Loucy (cell line): ENCODE measurements at regions not wholly inside any gene's neighbourhood (a gene's known extent, or its start where the extent isn't known, plus 50 kb on each side); places are given as distances from the start of the nearest gene placed in this dataset.

Experiments used
- H2AFZ ChIP-seq: fragments of 200-600 bp; sonication (generic); 2 replicates; pipeline ENCODE4 v1.6.0; 2016; ENCODE audit warnings: antibody characterized with exemption, mild to moderate bottlenecking, low read length, moderate library complexity
- H3F3A ChIP-seq: fragments of 200-600 bp; 2 replicates; pipeline ENCODE4 v1.6.0; 2016; ENCODE audit warnings: antibody characterized with exemption, low read depth, mild to moderate bottlenecking
- H3K27me3 ChIP-seq: fragments of 200-600 bp; sonication (generic); 2 replicates; pipeline ENCODE4 v1.6.1; 2014; ENCODE audit warnings: low read length, mild to moderate bottlenecking; ENCODE audit not compliant: insufficient read depth, poor library complexity, severe bottlenecking
- H3K36me3 ChIP-seq: fragments of 200-600 bp; sonication (generic); 2 replicates; pipeline ENCODE4 v1.6.1; 2016; ENCODE audit warnings: low read length; ENCODE audit not compliant: insufficient read depth
- H3K4me1 ChIP-seq: fragments of 200-600 bp; sonication (generic); 2 replicates; pipeline ENCODE4 v1.5.1; 2014; ENCODE audit warnings: low read length, mild to moderate bottlenecking; ENCODE audit not compliant: insufficient read depth, poor library complexity, severe bottlenecking
- H3K4me2 ChIP-seq: fragments of 200-600 bp; sonication (generic); 2 replicates; pipeline ENCODE4 v1.6.0; 2014; ENCODE audit warnings: antibody characterized with exemption, low read length, low read depth, mild to moderate bottlenecking; ENCODE audit not compliant: poor library complexity, severe bottlenecking
- H3K4me3 ChIP-seq: fragments of 200-600 bp; sonication (generic); 2 replicates; pipeline ENCODE4 v1.5.1; 2014; ENCODE audit warnings: low read length, mild to moderate bottlenecking, mixed read lengths; ENCODE audit not compliant: poor library complexity, severe bottlenecking
- H3K79me2 ChIP-seq: fragments of 200-600 bp; sonication (generic); 2 replicates; pipeline ENCODE4 v1.6.1; 2014; ENCODE audit warnings: low read length; ENCODE audit not compliant: insufficient read depth
- H3K9ac ChIP-seq: fragments of 200-600 bp; sonication (generic); 2 replicates; pipeline ENCODE4 v1.6.0; 2014; ENCODE audit warnings: mild to moderate bottlenecking, low read depth, low read length, moderate library complexity; ENCODE audit not compliant: poor library complexity, severe bottlenecking
- H3K9me2 ChIP-seq: fragments of 200-600 bp; sonication (generic); replicated peaks from 2 replicates; pipeline ENCODE4 v1.6.1; 2016; ENCODE audit warnings: low read depth, low read length, mixed read lengths
- H3K9me3 ChIP-seq: fragments of 200-600 bp; sonication (generic); 2 replicates; pipeline ENCODE4 v1.6.1; 2014; ENCODE audit warnings: mild to moderate bottlenecking, antibody characterized with exemption, low read length, low read depth; ENCODE audit not compliant: insufficient read depth
- H4K20me1 ChIP-seq: fragments of 200-600 bp; sonication (generic); 2 replicates; pipeline ENCODE4 v1.6.0; 2014; ENCODE audit warnings: antibody characterized with exemption, low read length, mild to moderate bottlenecking; ENCODE audit not compliant: insufficient read depth, poor library complexity, severe bottlenecking
- CTCF ChIP-seq: fragments of 200-600 bp; sonication (generic); conservative IDR thresholded peaks from 2 replicates; pipeline ENCODE4 v1.5.1; 2014; ENCODE audit warnings: mild to moderate bottlenecking, antibody characterized with exemption, low read length
- EZH2phosphoT487 ChIP-seq: fragments of 200-600 bp; IDR thresholded peaks from 2 replicates; pipeline ENCODE4 v1.6.1; 2018; ENCODE audit warnings: antibody characterized with exemption, mild to moderate bottlenecking, moderate library complexity, borderline replicate concordance

GRCh38 chr3:64998317-64998716, 310.5 kb upstream of the ADAMTS9 start:
- Histone ChIP-seq H3K27me3 (no peaks in the 10 kb centered on the region), H3K4me3 (no peak overlapping the region), H3K4me2 (no peak overlapping the region), H4K20me1 (no peaks in the 10 kb centered on the region), H3K36me3 (no peaks in the 10 kb centered on the region), H3K9ac (no peak overlapping the region), H3K9me2 (no peaks in the 10 kb centered on the region), H2AFZ (no peak overlapping the region), H3K9me3 (no peaks in the 10 kb centered on the region; the same call in 1 of the 2 replicates), H3K4me1 (no peaks in the 10 kb centered on the region), H3F3A (no peaks in the 10 kb centered on the region), H3K79me2 (no peaks in the 10 kb centered on the region)
- TF ChIP-seq EZH2phosphoT487, result no peak

- Histone ChIP-seq H3K9me2 (no peaks in the 10 kb centered on the region), H3K4me1 (no peaks in the 10 kb centered on the region), H4K20me1 (no peaks in the 10 kb centered on the region), H3K9ac (no peak overlapping the region), H3K9me3 (no peaks in the 10 kb centered on the region; the same call in 1 of the 2 replicates), H3K4me2 (no peak overlapping the region), H3K36me3 (no peaks in the 10 kb centered on the region), H3K27me3 (no peaks in the 10 kb centered on the region), H2AFZ (no peak overlapping the region), H3K4me3 (no peak overlapping the region), H3F3A (no peaks in the 10 kb centered on the region), H3K79me2 (no peaks in the 10 kb centered on the region)
- TF ChIP-seq CTCF (no peak), EZH2phosphoT487 (no peak)
Measured at GRCh38 chr3:64995857-64996551, 308.2 kb upstream of the ADAMTS9 start.

GRCh38 chr3:64993781-64994180, 306.0 kb upstream of the ADAMTS9 start:
- no peaks in the 10 kb centered on the region for H3K36me3 ChIP-seq
- no peaks in the 10 kb centered on the region for H3K4me1 ChIP-seq
- no peaks in the 10 kb centered on the region for H3K9me3 ChIP-seq
- no peaks in the 10 kb centered on the region for H4K20me1 ChIP-seq
- H3K4me3 ChIP-seq, result no peak overlapping the region
- H3F3A ChIP-seq, result no peaks in the 10 kb centered on the region
- H2AFZ ChIP-seq, result no peak overlapping the region
- H3K27me3 ChIP-seq, result no peaks in the 10 kb centered on the region
- TF ChIP-seq EZH2phosphoT487 (no peak), CTCF (no peak)
- no peak overlapping the region for H3K4me2 ChIP-seq
- H3K9me2 ChIP-seq, result no peaks in the 10 kb centered on the region
- no peak overlapping the region for H3K9ac ChIP-seq
- H3K79me2 ChIP-seq, result no peaks in the 10 kb centered on the region
